Panc1 (cell line): ENCODE measurements at regions not wholly inside any gene's neighbourhood (a gene's known extent, or its start where the extent isn't known, plus 50 kb on each side); places are given as distances from the start of the nearest gene placed in this dataset.

Experiments used
- ATAC-seq: fragments of 200-7000 bp; cut with Tn5 transposase; 2 replicates; pipeline ENCODE4 v1.9.1; 2020; ENCODE audit warnings: mild to moderate bottlenecking, moderate library complexity
- BruUV-seq: library from RNA; stranded (reverse); fragments of 400-500 nt; replicated peaks from 2 replicates; lab custom pipeline; 2021; lab: Mats Ljungman, UMichigan
- CTCF ChIA-PET: fragments of 300-600 bp; sonication (Branson Sonifier 250); formaldehyde crosslinking; loops from one replicate; lab custom pipeline; 2022; ENCODE audit warnings: antibody characterized with exemption; lab: Charles Lee
- POLR2A ChIA-PET: fragments of 300-600 bp; sonication (Branson Sonifier 250); formaldehyde crosslinking; loops from one replicate; lab custom pipeline; 2022; ENCODE audit warnings: antibody characterized with exemption; lab: Charles Lee
- DNase-seq: peaks from one replicate; pipeline ENCODE4 v3.0.0-alpha.2; 2010; ENCODE audit warnings: low read depth, low spot score
- H3K27ac ChIP-seq: 2 replicates; pipeline ENCODE4 v1.5.1; 2011; ENCODE audit warnings: mild to moderate bottlenecking, low read length, inconsistent platforms
- H3K27me3 ChIP-seq: fragments of 200-500 bp; sonication (Bioruptor generic); 2 replicates; pipeline ENCODE4 v1.6.0; 2014; ENCODE audit warnings: low read length, inconsistent platforms; ENCODE audit not compliant: control insufficient read depth, insufficient read depth
- H3K36me3 ChIP-seq: fragments of 200-500 bp; sonication (Bioruptor generic); 2 replicates; pipeline ENCODE4 v1.5.1; 2014; ENCODE audit warnings: inconsistent platforms, mild to moderate bottlenecking, low read length, moderate library complexity; ENCODE audit not compliant: control insufficient read depth, insufficient read depth
- H3K4me1 ChIP-seq: 2 replicates; pipeline ENCODE4 v1.5.1; 2011; ENCODE audit warnings: inconsistent platforms, mild to moderate bottlenecking, low read length, moderate library complexity; ENCODE audit not compliant: control insufficient read depth, insufficient read depth
- H3K4me3 ChIP-seq, 2 experiments: 2 replicates each; pipeline ENCODE4 v1.5.1; 2011 to 2012; ENCODE audit warnings: low read depth in 2 of 2, low read length in 2 of 2, mild to moderate bottlenecking in 2 of 2, inconsistent platforms in 1 of 2, moderate library complexity in 1 of 2
- H3K9me3 ChIP-seq: fragments of 200-500 bp; sonication (Bioruptor generic); 2 replicates; pipeline ENCODE4 v1.5.1; 2014; ENCODE audit warnings: low read depth, mild to moderate bottlenecking, inconsistent platforms, low read length, moderate library complexity; ENCODE audit not compliant: control insufficient read depth, insufficient read depth
- POLR2AphosphoS5 ChIP-seq: IDR thresholded peaks from 2 replicates; pipeline ENCODE4 v1.6.1; 2012; ENCODE audit warnings: mild to moderate bottlenecking, low read depth, low read length, moderate library complexity
- SIN3A ChIP-seq: IDR thresholded peaks from 2 replicates; pipeline ENCODE4 v1.6.1; 2012; ENCODE audit warnings: low read depth, mild to moderate bottlenecking, low read length, moderate library complexity, borderline replicate concordance; ENCODE audit not compliant: insufficient read depth
- TCF7L2 ChIP-seq: IDR thresholded peaks from 2 replicates; pipeline ENCODE4 v1.6.1; 2011; ENCODE audit warnings: mild to moderate bottlenecking, low read depth, low read length, inconsistent platforms
- in situ Hi-C: cut with HindIII; loops from 2 replicates; pipeline ENCODE4 v1.10.0; 2016; ENCODE audit warnings: low sequenced_read_pairs, low pct_unique_long_range_greater_than_20kb
- intact Hi-C: fragments of 100-400 bp; cut with micrococcal nuclease; formaldehyde crosslinking; loops from one replicate; pipeline ENCODE4 v1.10.0; 2022; ENCODE audit not compliant: unreplicated experiment
- TF ChIP-seq, protein P1 (sequence below), 2 experiments: IDR thresholded peaks; 2 replicates each; pipeline ENCODE4 v1.6.1; 2011 to 2012; ENCODE audit warnings: low read depth in 2 of 2, control low read depth in 1 of 2, low read length in 1 of 2, mild to moderate bottlenecking in 1 of 2, moderate library complexity in 1 of 2; ENCODE audit not compliant: insufficient read depth in 1 of 2
- TF ChIP-seq, protein P2 (sequence below): fragments of 450-650 bp; IDR thresholded peaks from 2 replicates; pipeline ENCODE4 v1.5.1; 2017; ENCODE audit warnings: mild to moderate bottlenecking

DNA sequence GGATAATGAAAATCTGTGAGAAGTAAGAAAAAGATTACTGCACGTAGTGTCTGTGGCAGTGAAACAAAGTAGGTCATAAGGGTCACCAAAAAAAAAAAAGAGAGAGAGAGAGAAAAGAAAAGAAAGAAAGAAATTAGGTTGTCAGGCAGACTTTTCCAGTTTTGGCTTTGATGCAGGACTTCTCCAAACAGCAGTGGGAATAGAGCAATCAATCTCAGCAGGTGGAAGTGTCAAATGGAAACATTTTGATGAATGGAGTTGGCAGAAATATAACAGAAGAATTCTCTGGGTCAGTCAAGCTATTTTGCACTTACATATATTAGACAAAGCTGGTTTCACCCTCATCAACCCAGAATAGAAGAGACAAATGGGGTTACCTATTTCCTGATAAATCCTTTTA lies 745.8 kb downstream of the SLC6A15 start:
- in situ Hi-C loops: no loop called here
- intact Hi-C loops: no loop called here
- no peak for ATAC-seq
- no peaks in the 10 kb centered on the region for H3K4me1 ChIP-seq
- CTCF ChIA-PET: no interaction called here
- H3K9me3 ChIP-seq: no peaks in the 10 kb centered on the region
- H3K27me3 ChIP-seq: no peaks in the 10 kb centered on the region
- no peak for DNase-seq
- H3K27ac ChIP-seq: no peak overlapping the region
- TF ChIP-seq POLR2AphosphoS5 (no peak), TCF7L2 (no peak), SIN3A (no peak)
- TF ChIP-seq, protein P1, sequence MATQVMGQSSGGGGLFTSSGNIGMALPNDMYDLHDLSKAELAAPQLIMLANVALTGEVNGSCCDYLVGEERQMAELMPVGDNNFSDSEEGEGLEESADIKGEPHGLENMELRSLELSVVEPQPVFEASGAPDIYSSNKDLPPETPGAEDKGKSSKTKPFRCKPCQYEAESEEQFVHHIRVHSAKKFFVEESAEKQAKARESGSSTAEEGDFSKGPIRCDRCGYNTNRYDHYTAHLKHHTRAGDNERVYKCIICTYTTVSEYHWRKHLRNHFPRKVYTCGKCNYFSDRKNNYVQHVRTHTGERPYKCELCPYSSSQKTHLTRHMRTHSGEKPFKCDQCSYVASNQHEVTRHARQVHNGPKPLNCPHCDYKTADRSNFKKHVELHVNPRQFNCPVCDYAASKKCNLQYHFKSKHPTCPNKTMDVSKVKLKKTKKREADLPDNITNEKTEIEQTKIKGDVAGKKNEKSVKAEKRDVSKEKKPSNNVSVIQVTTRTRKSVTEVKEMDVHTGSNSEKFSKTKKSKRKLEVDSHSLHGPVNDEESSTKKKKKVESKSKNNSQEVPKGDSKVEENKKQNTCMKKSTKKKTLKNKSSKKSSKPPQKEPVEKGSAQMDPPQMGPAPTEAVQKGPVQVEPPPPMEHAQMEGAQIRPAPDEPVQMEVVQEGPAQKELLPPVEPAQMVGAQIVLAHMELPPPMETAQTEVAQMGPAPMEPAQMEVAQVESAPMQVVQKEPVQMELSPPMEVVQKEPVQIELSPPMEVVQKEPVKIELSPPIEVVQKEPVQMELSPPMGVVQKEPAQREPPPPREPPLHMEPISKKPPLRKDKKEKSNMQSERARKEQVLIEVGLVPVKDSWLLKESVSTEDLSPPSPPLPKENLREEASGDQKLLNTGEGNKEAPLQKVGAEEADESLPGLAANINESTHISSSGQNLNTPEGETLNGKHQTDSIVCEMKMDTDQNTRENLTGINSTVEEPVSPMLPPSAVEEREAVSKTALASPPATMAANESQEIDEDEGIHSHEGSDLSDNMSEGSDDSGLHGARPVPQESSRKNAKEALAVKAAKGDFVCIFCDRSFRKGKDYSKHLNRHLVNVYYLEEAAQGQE (IDR thresholded peaks at IDR 0.05; ENCODE audit: insufficient read depth in 1 of 2, low read depth in 2 of 2, low read length in 1 of 2): no peak
- TF ChIP-seq, protein P2, sequence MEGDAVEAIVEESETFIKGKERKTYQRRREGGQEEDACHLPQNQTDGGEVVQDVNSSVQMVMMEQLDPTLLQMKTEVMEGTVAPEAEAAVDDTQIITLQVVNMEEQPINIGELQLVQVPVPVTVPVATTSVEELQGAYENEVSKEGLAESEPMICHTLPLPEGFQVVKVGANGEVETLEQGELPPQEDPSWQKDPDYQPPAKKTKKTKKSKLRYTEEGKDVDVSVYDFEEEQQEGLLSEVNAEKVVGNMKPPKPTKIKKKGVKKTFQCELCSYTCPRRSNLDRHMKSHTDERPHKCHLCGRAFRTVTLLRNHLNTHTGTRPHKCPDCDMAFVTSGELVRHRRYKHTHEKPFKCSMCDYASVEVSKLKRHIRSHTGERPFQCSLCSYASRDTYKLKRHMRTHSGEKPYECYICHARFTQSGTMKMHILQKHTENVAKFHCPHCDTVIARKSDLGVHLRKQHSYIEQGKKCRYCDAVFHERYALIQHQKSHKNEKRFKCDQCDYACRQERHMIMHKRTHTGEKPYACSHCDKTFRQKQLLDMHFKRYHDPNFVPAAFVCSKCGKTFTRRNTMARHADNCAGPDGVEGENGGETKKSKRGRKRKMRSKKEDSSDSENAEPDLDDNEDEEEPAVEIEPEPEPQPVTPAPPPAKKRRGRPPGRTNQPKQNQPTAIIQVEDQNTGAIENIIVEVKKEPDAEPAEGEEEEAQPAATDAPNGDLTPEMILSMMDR: no peak
- no TSS peak for BruUV-seq
- H3K4me3 ChIP-seq: no peak overlapping the region
- POLR2A ChIA-PET: no interaction called here
- H3K36me3 ChIP-seq: no peaks in the 10 kb centered on the region

DNA sequence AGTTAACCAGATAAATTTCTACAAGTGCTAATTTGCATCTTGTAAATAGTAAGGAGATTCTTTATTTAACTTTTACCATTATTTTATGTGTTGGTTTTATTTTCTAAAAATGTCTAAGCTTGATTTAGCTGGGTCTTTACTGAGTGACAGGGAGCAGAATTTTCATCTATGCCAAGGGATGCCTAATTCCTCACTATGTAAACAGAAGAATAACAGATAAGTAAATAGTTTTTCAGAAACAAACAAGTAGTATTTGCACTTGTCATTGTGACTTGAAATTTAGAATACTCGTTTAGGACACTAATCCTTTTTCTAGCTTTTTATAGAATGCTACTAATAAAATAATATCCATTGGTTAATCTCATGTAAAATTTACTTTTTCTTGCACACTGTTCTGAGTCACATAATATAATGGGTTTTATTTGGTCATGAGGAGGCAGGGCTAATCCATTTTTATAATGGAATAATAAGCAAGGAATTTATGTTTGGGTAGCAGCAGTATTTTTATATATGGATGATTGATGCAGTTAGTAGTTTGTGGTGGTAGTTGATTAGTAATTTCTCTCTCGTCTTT lies 746.5 kb downstream of the SLC6A15 start:
- no peak for ATAC-seq
- H3K27me3 ChIP-seq: no peaks in the 10 kb centered on the region
- no peak overlapping the region for H3K27ac ChIP-seq
- ChIA-PET POLR2A (no interaction called here), CTCF (no interaction called here)
- in situ Hi-C loops: no loop called here
- BruUV-seq: no TSS peak
- no peak overlapping the region for H3K4me3 ChIP-seq
- no peaks in the 10 kb centered on the region for H3K9me3 ChIP-seq
- no peaks in the 10 kb centered on the region for H3K4me1 ChIP-seq
- no peak for DNase-seq
- TF ChIP-seq TCF7L2 (no peak), SIN3A (no peak), POLR2AphosphoS5 (no peak)
- TF ChIP-seq, protein P2: no peak
- TF ChIP-seq, protein P1 (IDR thresholded peaks at IDR 0.05; ENCODE audit: insufficient read depth in 1 of 2, low read depth in 2 of 2, low read length in 1 of 2): no peak
- intact Hi-C loops: no loop called here
- no peaks in the 10 kb centered on the region for H3K36me3 ChIP-seq
